H1 (cell line): ENCODE measurements at regions not wholly inside any gene's neighbourhood (a gene's known extent, or its start where the extent isn't known, plus 50 kb on each side); places are given as distances from the start of the nearest gene placed in this dataset.

Experiments
- CTCF ChIA-PET: fragments of 300-600 bp; sonication (Branson Sonifier 250); formaldehyde crosslinking; loops from one replicate; lab custom pipeline; 2021; ENCODE audit not compliant: partially characterized antibody; lab: Charles Lee
- POLR2A ChIA-PET: fragments of 300-600 bp; sonication (Branson Sonifier 250); formaldehyde crosslinking; loops from one replicate; lab custom pipeline; 2021; ENCODE audit warnings: inconsistent platforms; ENCODE audit not compliant: partially characterized antibody; lab: Charles Lee
- DNase-seq, 2 experiments: peaks; one replicate each; pipeline versions ENCODE4 v3.0.0 to v3.0.0-alpha.2; 2010 to 2022; ENCODE audit warnings: low spot score in 2 of 2, low read depth in 1 of 2, mixed read lengths in 1 of 2
- FAIRE-seq: peaks from 2 replicates; lab custom pipeline; 2011; peaks lifted over from hg19 to GRCh38; lab: Jason Lieb, UNC
- H2AFZ ChIP-seq: 2 replicates; pipeline ENCODE4 v1.8.1; 2012; ENCODE audit warnings: low read length, inconsistent platforms
- H2AK5ac ChIP-seq: 2 replicates; pipeline ENCODE4 v1.6.1; 2013; ENCODE audit warnings: low read depth, low read length
- H2BK120ac ChIP-seq: replicated peaks from 2 replicates; pipeline ENCODE3; 2013; ENCODE audit warnings: low read depth, low read length, inconsistent platforms
- H2BK12ac ChIP-seq: 2 replicates; pipeline ENCODE4 v1.6.1; 2013; ENCODE audit warnings: low read depth, low read length
- H2BK15ac ChIP-seq: 2 replicates; pipeline ENCODE4 v1.6.1; 2013; ENCODE audit warnings: low read length
- H2BK20ac ChIP-seq: 2 replicates; pipeline ENCODE4 v1.6.1; 2013; ENCODE audit warnings: low read length
- H2BK5ac ChIP-seq: 2 replicates; pipeline ENCODE4 v1.6.1; 2013; ENCODE audit warnings: low read depth, low read length
- H3K14ac ChIP-seq: 2 replicates; pipeline ENCODE4 v1.6.1; 2013; ENCODE audit warnings: inconsistent platforms; ENCODE audit not compliant: insufficient read length
- H3K18ac ChIP-seq: 2 replicates; pipeline ENCODE4 v1.6.1; 2013; ENCODE audit warnings: low read length; ENCODE audit errors: extremely low read depth
- H3K23ac ChIP-seq: 2 replicates; pipeline ENCODE4 v1.6.1; 2013; ENCODE audit warnings: inconsistent platforms; ENCODE audit not compliant: insufficient read length
- H3K23me2 ChIP-seq: 2 replicates; pipeline ENCODE4 v1.6.1; 2013; ENCODE audit warnings: low read depth, low read length
- H3K27ac ChIP-seq: 2 replicates; pipeline ENCODE4 v1.6.1; 2011; ENCODE audit warnings: low read depth, low read length, inconsistent platforms
- H3K27me3 ChIP-seq, 4 experiments: replicated peaks in 1 of 4; 1 replicate in 1 of 4; 2 replicates in 3 of 4; pipeline versions ENCODE4 v1.6.1 to v1.8.1; 2011 to 2013; ENCODE audit warnings: low read length in 3 of 4, mild to moderate bottlenecking in 3 of 4, inconsistent platforms in 2 of 4, mixed read lengths in 2 of 4, moderate library complexity in 1 of 4; ENCODE audit not compliant: control insufficient read depth in 3 of 4, insufficient read depth in 3 of 4; ENCODE audit errors: extremely low read depth in 1 of 4
- H3K36me3 ChIP-seq, 4 experiments: 2 replicates each; pipeline versions ENCODE4 v1.6.1 to v1.8.1; 2011 to 2013; ENCODE audit warnings: mild to moderate bottlenecking in 4 of 4, low read length in 3 of 4, moderate library complexity in 2 of 4, control low read depth in 1 of 4, inconsistent platforms in 1 of 4; ENCODE audit not compliant: insufficient read depth in 4 of 4, control insufficient read depth in 2 of 4
- H3K4ac ChIP-seq: replicated peaks from 2 replicates; pipeline ENCODE3; 2013; ENCODE audit warnings: low read length, low read depth, mixed read lengths, inconsistent platforms; ENCODE audit not compliant: insufficient read length
- H3K4me1 ChIP-seq, 4 experiments: replicated peaks in 1 of 4; 1 replicate in 1 of 4; 2 replicates in 3 of 4; pipeline versions ENCODE4 v1.6.1 to v1.8.1; 2011 to 2013; ENCODE audit warnings: low read length in 3 of 4, inconsistent platforms in 2 of 4, mixed read lengths in 1 of 4; ENCODE audit not compliant: insufficient read depth in 4 of 4, control insufficient read depth in 3 of 4
- H3K4me2 ChIP-seq, 2 experiments: 2 replicates each; pipeline versions ENCODE4 v1.6.1 to v1.8.1; 2011 to 2013; ENCODE audit warnings: low read depth in 2 of 2, low read length in 2 of 2, control low read depth in 1 of 2, inconsistent platforms in 1 of 2, mild to moderate bottlenecking in 1 of 2; ENCODE audit not compliant: insufficient read depth in 1 of 2
- H3K4me3 ChIP-seq, 4 experiments: fragments of 200-600, 300-600 bp in 1 of 4; sonication (generic), shearing (Covaris generic), sonication (Bioruptor Twin) in 1 of 4; 2 replicates each; pipeline versions ENCODE4 v1.5.1 to v1.8.1; 2011 to 2016; ENCODE audit warnings: low read length in 4 of 4, low read depth in 3 of 4, control low read depth in 2 of 4, inconsistent platforms in 2 of 4, mild to moderate bottlenecking in 2 of 4, mixed read lengths in 1 of 4, moderate library complexity in 1 of 4; ENCODE audit not compliant: insufficient read depth in 2 of 4; ENCODE audit errors: extremely low read depth in 1 of 4
- H3K56ac ChIP-seq: replicated peaks from 2 replicates; pipeline ENCODE3; 2013; ENCODE audit warnings: low read depth, mild to moderate bottlenecking, mixed read lengths, low read length, inconsistent platforms; ENCODE audit not compliant: insufficient read length
- H3K79me1 ChIP-seq: 2 replicates; pipeline ENCODE4 v1.6.1; 2013; ENCODE audit warnings: low read depth, low read length, control low read depth
- H3K79me2 ChIP-seq, 2 experiments: 2 replicates each; pipeline versions ENCODE4 v1.6.1 to v1.8.1; 2012 to 2013; ENCODE audit warnings: low read length in 2 of 2, mild to moderate bottlenecking in 2 of 2, inconsistent platforms in 1 of 2; ENCODE audit not compliant: insufficient read depth in 2 of 2, control insufficient read depth in 1 of 2
- H3K9ac ChIP-seq, 4 experiments: replicated peaks in 1 of 4; 1 replicate in 1 of 4; 2 replicates in 3 of 4; pipeline versions ENCODE4 v1.6.1 to v1.8.1; 2011 to 2013; ENCODE audit warnings: low read depth in 3 of 4, low read length in 3 of 4, control low read depth in 2 of 4, mild to moderate bottlenecking in 2 of 4, moderate library complexity in 2 of 4, inconsistent platforms in 1 of 4; ENCODE audit errors: extremely low read depth in 1 of 4
- H3K9me3 ChIP-seq, 2 experiments: 2 replicates each; pipeline versions ENCODE4 v1.6.1 to v1.8.1; 2012 to 2013; ENCODE audit warnings: mild to moderate bottlenecking in 2 of 2, moderate library complexity in 2 of 2, control low read depth in 1 of 2, inconsistent platforms in 1 of 2, low read depth in 1 of 2, low read length in 1 of 2, mixed read lengths in 1 of 2; ENCODE audit not compliant: insufficient read depth in 2 of 2
- H4K20me1 ChIP-seq, 2 experiments: replicated peaks in 1 of 2; 2 replicates each; pipeline versions ENCODE3 to v1.8.1; 2011 to 2013; ENCODE audit warnings: inconsistent platforms in 2 of 2, low read length in 2 of 2, mild to moderate bottlenecking in 1 of 2; ENCODE audit not compliant: insufficient read depth in 2 of 2, control insufficient read depth in 1 of 2
- H4K5ac ChIP-seq: 2 replicates; pipeline ENCODE4 v1.6.1; 2013; ENCODE audit warnings: low read length, low read depth, mixed read lengths, inconsistent platforms; ENCODE audit not compliant: insufficient read length
- H4K8ac ChIP-seq: 2 replicates; pipeline ENCODE4 v1.8.0; 2013; ENCODE audit warnings: mild to moderate bottlenecking, moderate library complexity, low read length, inconsistent platforms; ENCODE audit not compliant: insufficient read depth; ENCODE audit errors: extremely low read depth
- H4K91ac ChIP-seq: replicated peaks from 2 replicates; pipeline ENCODE3; 2013; ENCODE audit warnings: low read length, mixed read lengths, inconsistent platforms; ENCODE audit not compliant: insufficient read length
- TAF7 ChIP-seq: optimal IDR thresholded peaks from 2 replicates; pipeline ENCODE3; 2011; ENCODE audit warnings: low read depth, mild to moderate bottlenecking, inconsistent platforms, low read length, moderate library complexity, borderline replicate concordance
- WGBS, 2 experiments: shearing (Covaris generic) in 1 of 2; methylation state at CpG; one replicate each; pipeline versions ENCODE4 v1.1.6 to v1.1.7; 2013 to 2015; ENCODE audit warnings: low lambda C conversion rate in 2 of 2, mixed read lengths in 2 of 2, inconsistent platforms in 1 of 2, low coverage in 1 of 2, missing lambda C conversion rate in 1 of 2; ENCODE audit not compliant: insufficient replicate concordance in 2 of 2, insufficient coverage in 1 of 2, insufficient read length in 1 of 2; ENCODE audit errors: extremely low coverage in 1 of 2, missing lambda C conversion rate in 1 of 2; 5-methylcytosine and 5-hydroxymethylcytosine counted together
- TF ChIP-seq, protein P1 (sequence below): IDR thresholded peaks from 2 replicates; pipeline ENCODE4 v1.6.1; 2012; ENCODE audit warnings: inconsistent platforms

DNA sequence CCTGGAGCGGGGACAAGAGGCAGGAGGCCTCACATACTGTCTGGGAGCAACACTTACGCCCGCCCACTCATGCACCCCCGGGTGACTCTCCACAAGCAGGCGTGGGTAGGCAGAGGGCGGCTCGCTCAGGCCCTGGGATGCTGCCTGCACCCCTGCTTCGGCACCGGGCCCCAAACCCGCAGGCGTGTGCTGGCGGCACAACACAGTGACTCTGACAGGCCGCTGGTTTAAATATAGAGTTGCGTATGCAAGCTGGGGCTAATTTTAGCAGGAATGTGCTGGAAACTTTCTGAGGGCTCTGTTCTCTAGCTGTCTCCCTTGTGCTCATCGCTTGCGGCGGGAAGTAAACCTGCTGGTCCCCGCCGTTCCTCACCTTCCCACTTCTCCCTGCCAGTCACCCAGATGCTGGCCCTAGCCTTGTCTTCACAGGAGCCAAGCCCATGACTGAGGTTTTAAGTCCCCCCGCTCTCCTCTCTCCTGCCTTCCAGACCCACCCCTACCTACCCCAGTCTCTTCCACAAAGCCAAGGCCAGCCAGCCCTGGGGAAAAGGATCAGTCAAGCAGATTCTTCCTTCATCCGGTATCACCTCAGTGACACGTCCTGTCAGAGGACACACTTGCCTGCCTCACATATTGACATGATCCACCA lies 94.5 kb upstream of the FOXP4 start:
- CTCF ChIA-PET = interaction anchor here (0.9 to 19.6 kb wide), 17 partner anchors 9 to 232 kb away, joined by 3 to 239 read pairs (median 5); no protein-coding TSS in a partner anchor
- TF ChIP-seq TAF7 = no peak
- TF ChIP-seq, protein P1, sequence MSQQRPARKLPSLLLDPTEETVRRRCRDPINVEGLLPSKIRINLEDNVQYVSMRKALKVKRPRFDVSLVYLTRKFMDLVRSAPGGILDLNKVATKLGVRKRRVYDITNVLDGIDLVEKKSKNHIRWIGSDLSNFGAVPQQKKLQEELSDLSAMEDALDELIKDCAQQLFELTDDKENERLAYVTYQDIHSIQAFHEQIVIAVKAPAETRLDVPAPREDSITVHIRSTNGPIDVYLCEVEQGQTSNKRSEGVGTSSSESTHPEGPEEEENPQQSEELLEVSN = 0 out of 2 replicates have a peak, but pooled peaks have one; percentile 31
- peaks cover 0 to 8% (median 1%) of the 10 kb centered on the region in 4 experiments; a peak in 4 of 7 replicates for H3K27me3 ChIP-seq
- H4K91ac ChIP-seq = no peak overlapping the region
- H3K79me2 ChIP-seq = no peaks in the 10 kb centered on the region
- H3K4ac ChIP-seq = no peak overlapping the region
- H2AK5ac ChIP-seq = no peak overlapping the region
- POLR2A ChIA-PET = interaction anchor here (0.9 kb wide), 1 partner anchor 10 kb away, joined by 3 read pairs; no protein-coding TSS in a partner anchor
- H4K20me1 ChIP-seq = peaks cover 0 to 6% of the 10 kb centered on the region in 2 experiments
- no peak overlapping the region for H3K4me3 ChIP-seq
- H3K56ac ChIP-seq = no peak overlapping the region
- H3K23me2 ChIP-seq = peaks cover 9% of the 10 kb centered on the region; the same call in 1 of the 2 replicates
- no peak overlapping the region for H3K27ac ChIP-seq
- FAIRE-seq = no peak
- H2BK5ac ChIP-seq = no peak overlapping the region
- H2BK20ac ChIP-seq = 0 out of 2 replicates have a peak overlapping the region, but pooled peaks have one; percentile 48
- no peaks in the 10 kb centered on the region for H3K9me3 ChIP-seq
- H3K79me1 ChIP-seq = no peaks in the 10 kb centered on the region
- no peak overlapping the region for H3K23ac ChIP-seq
- H3K36me3 ChIP-seq = no peaks in the 10 kb centered on the region
- no peak overlapping the region for H4K8ac ChIP-seq
- no peak overlapping the region for H3K9ac ChIP-seq
- WGBS, 2 experiments = 89% methylated on average over 22 of the region's 22 CpGs; no CpG with 5 or more reads in 1 of the 2 experiments
- no peak overlapping the region for H4K5ac ChIP-seq
- H3K4me2 ChIP-seq = no peak overlapping the region
- no peak overlapping the region for H3K18ac ChIP-seq
- no peak for DNase-seq
- H3K14ac ChIP-seq = no peak overlapping the region
- H3K4me1 ChIP-seq = peaks cover 0 to 14% (median 8%) of the 10 kb centered on the region in 4 experiments; a peak in 6 of 7 replicates
- H2BK120ac ChIP-seq = no peak overlapping the region
- peak overlapping the region; percentile 53; the same call in 1 of the 2 replicates for H2BK15ac ChIP-seq
- H2BK12ac ChIP-seq = 0 out of 2 replicates have a peak overlapping the region, but pooled peaks have one; percentile 80
- no peak overlapping the region for H2AFZ ChIP-seq
